HepG2 (cell line): ENCODE measurements at regions not wholly inside any gene's neighbourhood (a gene's known extent, or its start where the extent isn't known, plus 50 kb on each side); places are given as distances from the start of the nearest gene placed in this dataset.

Experiments used
- ARHGAP35 ChIP-seq: sonication (generic); formaldehyde crosslinking; IDR thresholded peaks from 2 replicates; pipeline ENCODE4 v1.9.0; 2022; ENCODE audit warnings: mild to moderate bottlenecking, inconsistent platforms, moderate library complexity, missing genetic modification reagents, borderline replicate concordance
- CERS6 ChIP-seq: sonication (generic); formaldehyde crosslinking; IDR thresholded peaks from 2 replicates; pipeline ENCODE4 v1.5.0; 2020; ENCODE audit warnings: missing genetic modification reagents
- PBX3 ChIP-seq: sonication (generic); formaldehyde crosslinking; IDR thresholded peaks from 2 replicates; pipeline ENCODE4 v1.8.1; 2023; ENCODE audit warnings: missing genetic modification reagents, inconsistent platforms, borderline replicate concordance
- XBP1 ChIP-seq: sonication (generic); formaldehyde crosslinking; IDR thresholded peaks from 2 replicates; pipeline ENCODE4 v1.5.0; 2020; ENCODE audit warnings: missing genetic modification reagents
- ZBTB10 ChIP-seq: sonication (generic); formaldehyde crosslinking; IDR thresholded peaks from 2 replicates; pipeline ENCODE4 v1.4.0; 2020; ENCODE audit warnings: missing genetic modification reagents, borderline replicate concordance
- ZBTB43 ChIP-seq: sonication (generic); formaldehyde crosslinking; conservative IDR thresholded peaks from 2 replicates; pipeline ENCODE4 v1.4.0; 2020; ENCODE audit warnings: missing genetic modification reagents
- ZNF160 ChIP-seq: sonication (generic); formaldehyde crosslinking; IDR thresholded peaks from 2 replicates; pipeline ENCODE4 v1.8.0; 2022; ENCODE audit warnings: mild to moderate bottlenecking, inconsistent platforms, missing genetic modification reagents
- ZNF772 ChIP-seq: sonication (generic); formaldehyde crosslinking; IDR thresholded peaks from 2 replicates; pipeline ENCODE4 v1.5.0; 2020; ENCODE audit warnings: mild to moderate bottlenecking, missing genetic modification reagents

DNA sequence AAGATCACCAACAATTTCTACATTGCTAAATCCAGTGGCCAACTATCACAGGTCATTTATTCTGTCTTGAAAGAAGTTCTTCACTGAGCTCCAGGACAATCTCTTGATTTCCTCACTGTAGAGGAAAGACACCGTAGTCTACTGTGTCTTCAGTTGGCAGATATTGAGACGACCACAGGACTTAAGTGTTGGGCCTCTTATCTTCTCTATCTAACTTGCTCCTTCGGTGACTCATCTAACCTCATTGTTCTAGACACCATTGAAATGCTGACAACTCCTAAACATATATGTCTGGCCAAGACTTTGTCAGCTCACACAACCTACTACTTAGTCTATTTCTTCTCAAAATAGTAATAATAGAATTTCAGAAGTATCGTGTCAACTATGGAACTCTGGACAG is 425.8 kb downstream of the ARAP2 start (continued):
- no peak for TF ChIP-seq ZBTB10
- TF ChIP-seq ARHGAP35 (CRISPR knock-in tag) = no peak
- TF ChIP-seq PBX3 = no peak
- TF ChIP-seq XBP1 (CRISPR knock-in tag) = no peak
- TF ChIP-seq CERS6 = no peak
- TF ChIP-seq ZNF772 = no peak
- TF ChIP-seq ZNF160 = no peak
- TF ChIP-seq ZBTB43 (CRISPR knock-in tag) = no peak
